ENCODE measurements at regions not wholly inside any gene's neighbourhood (a gene's known extent, or its start where the extent isn't known, plus 50 kb on each side); places are given as distances from the start of the nearest gene placed in this dataset.
A peak's percentile ranks its signal among the peaks of the same experiment; 100 is the strongest.

DNA sequence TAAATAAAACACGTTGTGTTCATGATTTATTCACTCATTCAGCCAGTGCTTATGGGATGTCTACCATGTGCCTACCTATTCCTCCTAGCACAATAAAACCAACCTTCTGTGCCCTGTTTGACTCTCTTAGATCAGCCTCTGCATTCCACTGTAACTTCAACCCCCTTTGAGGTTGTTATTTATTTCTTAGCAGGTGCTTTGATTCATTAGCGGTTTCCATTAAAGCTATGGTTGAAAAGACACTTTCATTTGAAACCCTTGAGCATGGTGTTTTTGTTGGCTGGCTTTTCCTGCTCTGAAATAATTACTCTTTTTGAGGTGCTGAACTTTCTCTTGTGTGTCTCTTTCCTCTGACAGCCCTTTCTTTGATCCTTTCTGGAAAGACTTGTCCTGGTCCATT is 570.6 kb upstream of the LARGE1 start:
- WGBS, 5 donors: 38 to 56% (median 42%) methylated on average over 2 of the region's 2 CpGs
- intact Hi-C loops (cut with DNase I; ENCODE audit: low total_unique reads): no loop called here

DNA sequence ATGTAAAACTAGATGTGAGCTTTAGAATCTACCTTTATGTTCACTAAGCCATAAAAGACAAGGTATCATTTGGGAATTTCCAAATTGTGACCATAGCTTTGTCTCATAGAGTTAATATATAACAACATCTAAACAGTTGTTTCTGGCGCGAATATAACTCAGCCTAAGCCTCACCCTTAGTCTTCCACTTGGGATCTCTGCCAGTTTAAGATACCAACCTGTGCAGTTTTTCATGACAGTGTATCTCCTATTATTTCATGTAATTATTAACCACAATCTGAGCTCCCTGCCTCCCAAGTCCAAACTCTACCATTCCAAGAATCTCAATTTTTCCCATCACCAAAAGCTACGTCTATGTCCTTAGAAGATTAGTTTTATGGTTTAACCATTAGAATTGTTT is 572.5 kb upstream of the ISX start:
- Histone ChIP-seq H3K27ac (no peak overlapping the region), H3K4me1 (no peaks in the 10 kb centered on the region), H3K4me3 (no peak overlapping the region), H3K36me3 (no peaks in the 10 kb centered on the region), H3K27me3 (no peaks in the 10 kb centered on the region), H3K9me3 (peaks cover 0 to 21% (median 12%) of the 10 kb centered on the region in 4 donors)
- TF ChIP-seq POLR2A (IDR thresholded peaks at IDR 0.05) (no peak), POLR2AphosphoS5 (IDR thresholded peaks at IDR 0.05) (no peak), EP300 (IDR thresholded peaks at IDR 0.05) (no peak), CTCF (IDR thresholded peaks at IDR 0.05) (no peak)
- no peak for DNase-seq
- WGBS, 5 donors: 79 to 87% (median 81%) methylated on average over 3 of the region's 3 CpGs
- intact Hi-C loops (cut with DNase I; ENCODE audit: low total_unique reads): no loop called here

More for the DNA sequence above, 570.6 kb upstream of the LARGE1 start:
- DNase-seq: no peak
- no peak for TF ChIP-seq POLR2A (IDR thresholded peaks at IDR 0.05)
- TF ChIP-seq CTCF (IDR thresholded peaks at IDR 0.05): no peak
- no peak for TF ChIP-seq EP300 (IDR thresholded peaks at IDR 0.05)
- no peak for TF ChIP-seq POLR2AphosphoS5 (IDR thresholded peaks at IDR 0.05)
- Histone ChIP-seq H3K27ac (no peak overlapping the region), H3K4me3 (no peak overlapping the region), H3K9me3 (peaks cover 0 to 11% (median 4%) of the 10 kb centered on the region in 4 donors), H3K36me3 (no peaks in the 10 kb centered on the region), H3K27me3 (no peaks in the 10 kb centered on the region), H3K4me1 (no peaks in the 10 kb centered on the region)

- DNase-seq: peak in 1 of 2 donors; percentile 46
- Histone ChIP-seq H3K27me3 (peaks cover 0 to 6% (median 0%) of the 10 kb centered on the region in 3 donors), H3K4me1 (no peaks in the 10 kb centered on the region), H3K9me3 (peaks cover 0 to 20% (median 10%) of the 10 kb centered on the region in 4 donors), H3K36me3 (no peaks in the 10 kb centered on the region), H3K27ac (no peak overlapping the region), H3K4me3 (no peak overlapping the region)
- intact Hi-C loops (cut with DNase I; ENCODE audit: low total_unique reads): no loop called here
- 74 to 92% (median 79%) methylated on average over 1 of the region's 1 CpG for WGBS, 5 donors
- TF ChIP-seq CTCF (IDR thresholded peaks at IDR 0.05): no peak
- TF ChIP-seq POLR2AphosphoS5 (IDR thresholded peaks at IDR 0.05): no peak
- TF ChIP-seq EP300 (IDR thresholded peaks at IDR 0.05): no peak
- TF ChIP-seq POLR2A (IDR thresholded peaks at IDR 0.05): no peak
Measured at GRCh38 chr22:34501366-34501965, 564.5 kb upstream of the ISX start.

DNA sequence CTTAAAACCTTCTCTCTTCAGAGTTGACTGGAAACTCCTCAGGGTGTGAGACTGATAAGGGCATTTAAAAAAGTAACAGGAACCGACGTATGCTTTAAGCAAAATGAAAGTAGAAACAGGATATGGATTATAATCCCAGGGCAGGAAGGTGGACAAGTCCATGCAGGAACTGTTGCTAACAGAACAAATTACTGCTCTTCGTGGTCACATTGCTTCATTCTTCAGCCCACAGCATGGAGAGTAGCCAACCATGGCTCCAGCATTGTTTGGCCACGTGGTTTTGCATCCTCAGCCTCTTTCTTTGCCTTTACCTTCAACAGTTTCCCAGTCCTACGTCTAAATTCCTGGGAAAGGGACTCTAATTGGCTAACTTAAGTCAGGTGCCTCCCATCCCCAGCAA is 563.1 kb upstream of the ISX start:
- intact Hi-C loops (cut with DNase I; ENCODE audit: low total_unique reads): no loop called here
- H3K27ac ChIP-seq: no peak overlapping the region
- TF ChIP-seq EP300 (IDR thresholded peaks at IDR 0.05) (no peak), POLR2AphosphoS5 (IDR thresholded peaks at IDR 0.05) (no peak), CTCF (IDR thresholded peaks at IDR 0.05) (no peak), POLR2A (IDR thresholded peaks at IDR 0.05) (no peak)
- H3K36me3 ChIP-seq: no peaks in the 10 kb centered on the region
- peaks cover 0 to 14% (median 5%) of the 10 kb centered on the region in 4 donors for H3K9me3 ChIP-seq
- peaks cover 0 to 6% (median 0%) of the 10 kb centered on the region in 3 donors for H3K27me3 ChIP-seq
- no peak overlapping the region for H3K4me3 ChIP-seq
- no peak for DNase-seq
- WGBS, 5 donors: 37 to 47% (median 40%) methylated on average over 5 of the region's 5 CpGs
- no peaks in the 10 kb centered on the region for H3K4me1 ChIP-seq

Data from stomach (tissue), 8 donors.